ENCODE measurements at regions not wholly inside any gene's neighbourhood (a gene's known extent, or its start where the extent isn't known, plus 50 kb on each side); places are given as distances from the start of the nearest gene placed in this dataset.

DNA sequence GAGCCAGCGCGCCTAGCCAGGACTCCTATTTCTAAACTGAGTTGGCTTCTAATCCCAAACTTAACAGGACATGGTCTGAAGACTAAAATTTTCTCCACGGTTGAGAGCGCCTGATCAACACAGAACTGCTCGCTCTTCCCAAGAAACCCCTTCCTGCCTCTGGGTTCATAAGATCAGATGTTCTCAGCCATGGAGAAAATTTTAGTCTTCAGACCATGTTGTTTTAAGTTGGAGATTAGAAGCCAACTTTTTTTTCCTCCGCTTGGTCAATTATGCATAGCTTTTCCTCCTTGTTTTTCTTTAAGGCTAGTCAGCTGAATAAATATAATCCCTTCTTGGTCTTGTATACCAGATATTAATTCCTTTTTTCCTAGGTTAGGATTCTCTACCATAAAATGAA, 356.6 kb upstream of the ADAMTS9 start:
- peaks cover 5% of the 10 kb centered on the region for H3K9me3 Mint-ChIP-seq (ENCODE audit: insufficient read depth)
- no peak overlapping the region for H3K27ac Mint-ChIP-seq
- H3K27me3 Mint-ChIP-seq (ENCODE audit: low read depth): no peaks in the 10 kb centered on the region
- ATAC-seq (no peak), DNase-seq (no peak)
- H3K4me1 Mint-ChIP-seq (ENCODE audit: low read depth): no peaks in the 10 kb centered on the region
- H3K4me3 Mint-ChIP-seq: no peak overlapping the region
- H3K36me3 Mint-ChIP-seq (ENCODE audit: low read depth): no peaks in the 10 kb centered on the region
- ChIA-PET CTCF (no interaction called here), POLR2A (no interaction called here)

DNA sequence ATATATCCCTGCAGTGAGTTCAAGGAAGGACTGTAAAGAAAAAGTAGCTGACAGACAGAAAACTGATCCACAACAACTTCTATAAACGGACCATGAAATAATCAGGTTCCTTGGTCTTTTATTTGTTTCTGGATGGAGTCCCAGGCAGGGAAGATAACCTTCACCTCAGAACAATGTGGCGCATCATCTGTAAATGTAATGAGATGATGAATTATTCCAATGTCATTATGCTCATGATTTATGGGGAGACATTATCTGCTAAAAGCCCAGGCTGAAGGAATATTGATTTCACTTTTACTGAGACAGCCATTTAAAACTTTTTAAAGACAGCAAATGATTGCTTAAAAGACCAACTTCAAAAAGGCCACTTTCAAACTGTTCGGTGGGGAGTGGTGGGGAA, 354.9 kb upstream of the ADAMTS9 start:
- H3K27ac Mint-ChIP-seq: no peak overlapping the region
- no peaks in the 10 kb centered on the region for H3K36me3 Mint-ChIP-seq (ENCODE audit: low read depth)
- peaks cover 5% of the 10 kb centered on the region for H3K9me3 Mint-ChIP-seq (ENCODE audit: insufficient read depth)
- CTCF ChIA-PET: no interaction called here
- no peaks in the 10 kb centered on the region for H3K4me1 Mint-ChIP-seq (ENCODE audit: low read depth)
- no peaks in the 10 kb centered on the region for H3K27me3 Mint-ChIP-seq (ENCODE audit: low read depth)
- POLR2A ChIA-PET: no interaction called here
- H3K4me3 Mint-ChIP-seq: no peak overlapping the region
- ATAC-seq (no peak), DNase-seq (no peak)

DNA sequence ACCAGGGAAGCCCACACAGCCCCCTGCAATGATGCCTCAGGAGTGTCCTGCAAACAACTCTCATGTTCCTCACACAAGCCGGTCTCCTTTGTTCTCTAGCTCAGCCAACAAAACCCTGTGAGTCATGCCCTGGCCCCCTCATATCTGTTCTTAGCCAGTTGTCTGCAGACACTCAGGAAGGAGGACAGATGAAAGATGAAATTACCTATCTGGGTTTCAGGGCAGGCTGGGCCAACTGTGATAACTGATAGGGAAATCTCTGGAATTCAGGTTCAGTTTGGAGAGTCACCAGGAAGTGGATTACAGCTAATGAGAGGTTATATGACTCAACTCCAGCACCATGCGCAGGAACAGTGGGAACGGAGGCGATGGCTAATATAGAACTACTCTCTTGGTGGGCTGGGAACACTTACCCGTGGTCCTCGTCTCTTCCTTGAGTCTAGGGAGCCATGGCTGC, 352.0 kb upstream of the ADAMTS9 start:
- no peak overlapping the region for H3K4me3 Mint-ChIP-seq

GRCh38 chr3:65037861-65038260, 350.1 kb upstream of the ADAMTS9 start:
- Mint-ChIP-seq H3K27ac (no peak overlapping the region), H3K27me3 (ENCODE audit: low read depth) (no peaks in the 10 kb centered on the region), H3K36me3 (ENCODE audit: low read depth) (no peaks in the 10 kb centered on the region), H3K9me3 (ENCODE audit: insufficient read depth) (no peaks in the 10 kb centered on the region), H3K4me1 (ENCODE audit: low read depth) (no peaks in the 10 kb centered on the region), H3K4me3 (no peak overlapping the region)
- POLR2A ChIA-PET: no interaction called here
- ATAC-seq: no peak
- no peak for DNase-seq
- CTCF ChIA-PET: no interaction called here

More for the DNA sequence above, 352.0 kb upstream of the ADAMTS9 start:
- POLR2A ChIA-PET: no interaction called here
- no peaks in the 10 kb centered on the region for H3K27me3 Mint-ChIP-seq (ENCODE audit: low read depth)
- no peaks in the 10 kb centered on the region for H3K9me3 Mint-ChIP-seq (ENCODE audit: insufficient read depth)
- H3K27ac Mint-ChIP-seq: no peak overlapping the region
- ATAC-seq: no peak
- DNase-seq: no peak
- CTCF ChIA-PET: no interaction called here
- H3K36me3 Mint-ChIP-seq (ENCODE audit: low read depth): no peaks in the 10 kb centered on the region
- H3K4me1 Mint-ChIP-seq (ENCODE audit: low read depth): no peaks in the 10 kb centered on the region

- Mint-ChIP-seq H3K27me3 (ENCODE audit: low read depth) (no peaks in the 10 kb centered on the region), H3K9me3 (ENCODE audit: insufficient read depth) (no peaks in the 10 kb centered on the region), H3K4me3 (no peak overlapping the region), H3K36me3 (ENCODE audit: low read depth) (no peaks in the 10 kb centered on the region), H3K4me1 (ENCODE audit: low read depth) (no peaks in the 10 kb centered on the region), H3K27ac (no peak overlapping the region)
- POLR2A ChIA-PET: no interaction called here
- CTCF ChIA-PET: no interaction called here
- ATAC-seq (no peak), DNase-seq (no peak)
Observed at GRCh38 chr3:65035246-65035645, 347.4 kb upstream of the ADAMTS9 start.

DNA sequence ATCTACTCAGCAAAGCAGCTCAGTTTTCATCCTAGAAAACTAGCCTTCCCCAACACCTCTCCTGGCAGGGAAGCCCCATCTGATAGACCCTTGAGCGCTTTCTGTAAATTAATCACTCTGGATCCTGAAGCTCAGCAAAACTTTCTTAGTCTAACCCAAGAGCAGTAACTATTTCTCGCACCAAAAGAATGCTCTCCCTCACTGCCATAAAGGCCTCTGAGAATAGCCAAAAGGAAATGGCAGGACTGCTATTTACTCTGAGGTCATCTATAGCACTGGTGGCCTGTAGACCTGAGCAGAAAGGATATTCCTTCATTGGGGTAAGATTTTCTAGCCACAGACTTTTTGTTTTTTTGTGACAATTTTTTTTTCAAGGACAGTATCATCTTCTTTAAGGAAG, 345.8 kb upstream of the ADAMTS9 start:
- no peaks in the 10 kb centered on the region for H3K4me1 Mint-ChIP-seq (ENCODE audit: low read depth)
- CTCF ChIA-PET: no interaction called here

DNA sequence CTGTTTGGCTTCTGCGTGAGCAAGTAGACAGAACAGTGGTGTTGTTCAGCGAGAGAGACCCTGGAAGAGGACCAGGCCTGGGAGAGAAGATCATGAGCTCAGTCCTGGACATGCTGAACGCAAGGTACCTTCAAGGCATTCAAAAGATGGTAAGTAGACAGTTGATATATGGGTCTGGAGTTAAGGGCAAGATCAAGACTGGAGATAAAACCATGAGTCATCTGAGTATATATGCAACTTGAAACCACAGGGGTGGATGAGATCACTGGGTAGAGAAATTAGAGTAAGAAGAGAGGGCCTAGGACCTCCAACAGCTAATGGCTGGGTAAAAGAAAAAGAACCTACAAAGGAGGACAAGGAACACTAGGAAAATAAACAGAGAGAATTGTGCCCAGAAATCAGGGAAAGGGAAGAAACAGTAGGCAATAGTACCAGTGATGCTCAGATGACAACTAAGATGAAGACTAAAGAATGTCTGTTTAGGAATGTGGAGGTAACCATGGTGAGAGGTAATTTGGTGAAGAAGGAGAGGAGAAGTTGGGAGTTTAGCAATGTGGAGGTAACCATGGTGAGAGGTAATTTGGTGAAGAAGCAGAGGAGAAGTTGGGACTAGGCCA, 343.2 kb upstream of the ADAMTS9 start:
- Mint-ChIP-seq H3K9me3 (ENCODE audit: insufficient read depth) (peaks cover 5% of the 10 kb centered on the region), H3K4me3 (no peak overlapping the region), H3K4me1 (ENCODE audit: low read depth) (no peaks in the 10 kb centered on the region), H3K36me3 (ENCODE audit: low read depth) (no peaks in the 10 kb centered on the region), H3K27me3 (ENCODE audit: low read depth) (no peaks in the 10 kb centered on the region), H3K27ac (no peak overlapping the region)
- ATAC-seq (no peak), DNase-seq (no peak)
- CTCF ChIA-PET: no interaction called here
- POLR2A ChIA-PET: no interaction called here

More for the DNA sequence above, 345.8 kb upstream of the ADAMTS9 start:
- H3K27ac Mint-ChIP-seq: no peak overlapping the region
- POLR2A ChIA-PET: no interaction called here
- H3K9me3 Mint-ChIP-seq (ENCODE audit: insufficient read depth): no peaks in the 10 kb centered on the region
- H3K4me3 Mint-ChIP-seq: no peak overlapping the region
- H3K27me3 Mint-ChIP-seq (ENCODE audit: low read depth): no peaks in the 10 kb centered on the region
- no peak for ATAC-seq
- no peak for DNase-seq
- H3K36me3 Mint-ChIP-seq (ENCODE audit: low read depth): no peaks in the 10 kb centered on the region

DNA sequence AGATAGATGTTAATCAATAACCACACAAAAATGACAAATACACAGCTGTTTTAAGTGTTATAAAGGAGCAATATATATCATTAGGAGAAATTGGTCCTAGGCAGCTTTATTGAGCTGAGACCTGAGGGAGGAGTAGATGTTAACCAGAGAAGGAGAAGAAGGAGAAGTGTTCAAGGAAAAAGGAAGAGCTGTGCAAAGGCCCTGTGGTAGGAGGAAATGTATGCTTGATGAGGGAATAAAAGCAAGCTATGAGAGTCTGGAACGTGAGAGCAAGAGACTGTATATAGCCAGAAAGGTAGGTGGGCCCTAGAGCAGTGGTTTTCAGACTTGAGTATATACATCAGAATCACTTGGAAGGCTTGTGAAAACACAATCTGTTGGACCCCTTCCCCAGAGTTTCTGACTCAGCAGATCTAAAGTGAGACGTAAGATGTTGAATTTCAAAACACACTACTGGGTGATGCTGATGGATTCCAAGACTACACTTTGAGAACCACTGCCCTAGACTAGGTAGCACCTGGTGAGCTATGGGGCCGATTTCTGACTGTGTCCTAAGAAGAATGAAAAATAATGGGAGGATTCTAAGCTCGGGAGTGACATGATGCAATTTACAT, 342.3 kb upstream of the ADAMTS9 start:
- Mint-ChIP-seq H3K4me3 (no peak overlapping the region), H3K9me3 (ENCODE audit: insufficient read depth) (peaks cover 8% of the 10 kb centered on the region), H3K27ac (no peak overlapping the region), H3K27me3 (ENCODE audit: low read depth) (no peaks in the 10 kb centered on the region), H3K36me3 (ENCODE audit: low read depth) (no peaks in the 10 kb centered on the region), H3K4me1 (ENCODE audit: low read depth) (no peaks in the 10 kb centered on the region)
- ATAC-seq: no peak
- ChIA-PET CTCF (no interaction called here), POLR2A (no interaction called here)
- DNase-seq: no peak

DNA sequence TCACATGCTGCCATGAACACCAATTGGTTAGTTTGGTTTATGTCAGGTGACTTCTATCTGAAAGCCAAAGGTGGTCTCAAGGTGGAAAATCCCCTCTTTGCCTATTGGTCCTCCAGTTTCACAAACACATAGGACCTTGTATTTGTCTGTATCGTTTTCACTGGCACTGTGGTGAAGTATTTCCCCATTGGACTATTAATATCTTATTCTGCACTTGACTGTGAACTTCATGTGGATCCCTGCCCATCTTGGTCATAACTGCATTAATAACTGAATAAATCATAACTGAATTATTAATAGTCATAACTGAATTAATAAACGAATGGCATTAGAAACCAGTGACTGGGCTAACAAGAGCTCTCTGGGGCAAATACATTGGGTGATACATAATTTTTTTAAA, 341.3 kb upstream of the ADAMTS9 start:
- Mint-ChIP-seq H3K4me1 (ENCODE audit: low read depth) (no peaks in the 10 kb centered on the region), H3K9me3 (ENCODE audit: insufficient read depth) (peaks cover 8% of the 10 kb centered on the region), H3K36me3 (ENCODE audit: low read depth) (no peaks in the 10 kb centered on the region), H3K27ac (no peak overlapping the region), H3K4me3 (no peak overlapping the region), H3K27me3 (ENCODE audit: low read depth) (no peaks in the 10 kb centered on the region)
- CTCF ChIA-PET: no interaction called here
- POLR2A ChIA-PET: no interaction called here
- no peak for DNase-seq
- no peak for ATAC-seq

- Mint-ChIP-seq H3K4me3 (no peak overlapping the region), H3K27ac (no peak overlapping the region), H3K36me3 (ENCODE audit: low read depth) (no peaks in the 10 kb centered on the region), H3K4me1 (ENCODE audit: low read depth) (no peaks in the 10 kb centered on the region), H3K27me3 (ENCODE audit: low read depth) (no peaks in the 10 kb centered on the region), H3K9me3 (ENCODE audit: insufficient read depth) (peaks cover 8% of the 10 kb centered on the region)
- ChIA-PET CTCF (no interaction called here), POLR2A (no interaction called here)
- DNase-seq (no peak), ATAC-seq (no peak)
Observed at GRCh38 chr3:65028024-65028423, 340.2 kb upstream of the ADAMTS9 start.

- no peaks in the 10 kb centered on the region for H3K4me1 Mint-ChIP-seq (ENCODE audit: low read depth)
- no peaks in the 10 kb centered on the region for H3K36me3 Mint-ChIP-seq (ENCODE audit: low read depth)
- DNase-seq (no peak), ATAC-seq (no peak)
- peaks cover 8% of the 10 kb centered on the region for H3K9me3 Mint-ChIP-seq (ENCODE audit: insufficient read depth)
- ChIA-PET POLR2A (no interaction called here), CTCF (no interaction called here)
- H3K4me3 Mint-ChIP-seq: no peak overlapping the region
- H3K27ac Mint-ChIP-seq: no peak overlapping the region
- no peaks in the 10 kb centered on the region for H3K27me3 Mint-ChIP-seq (ENCODE audit: low read depth)
Observed at GRCh38 chr3:65027335-65027734, 339.5 kb upstream of the ADAMTS9 start.

- Mint-ChIP-seq H3K9me3 (ENCODE audit: insufficient read depth) (peaks cover 8% of the 10 kb centered on the region), H3K4me1 (ENCODE audit: low read depth) (no peaks in the 10 kb centered on the region), H3K36me3 (ENCODE audit: low read depth) (no peaks in the 10 kb centered on the region), H3K4me3 (no peak overlapping the region), H3K27me3 (ENCODE audit: low read depth) (no peaks in the 10 kb centered on the region), H3K27ac (no peak overlapping the region)
- POLR2A ChIA-PET: no interaction called here
- CTCF ChIA-PET: no interaction called here
- DNase-seq (no peak), ATAC-seq (no peak)
Observed at GRCh38 chr3:65026151-65026550, 338.4 kb upstream of the ADAMTS9 start.

GRCh38 chr3:65024148-65024547, 336.3 kb upstream of the ADAMTS9 start:
- Mint-ChIP-seq H3K27me3 (ENCODE audit: low read depth) (no peaks in the 10 kb centered on the region), H3K9me3 (ENCODE audit: insufficient read depth) (peaks cover 8% of the 10 kb centered on the region), H3K27ac (no peak overlapping the region), H3K36me3 (ENCODE audit: low read depth) (no peaks in the 10 kb centered on the region), H3K4me1 (ENCODE audit: low read depth) (no peaks in the 10 kb centered on the region), H3K4me3 (no peak overlapping the region)
- ChIA-PET CTCF (no interaction called here), POLR2A (no interaction called here)
- no peak for ATAC-seq
- DNase-seq: no peak

Measured in activated CD8-positive, alpha-beta T cell treated with anti-CD3 and anti-CD28 coated beads, Interleukin-2, amount 10 ng/mL, durations not matched to agents 7 days and 5 days (primary cell).